SU-DHL-6 (cell line): ENCODE measurements at regions not wholly inside any gene's neighbourhood (a gene's known extent, or its start where the extent isn't known, plus 50 kb on each side); places are given as distances from the start of the nearest gene placed in this dataset.

Source experiments
- EZH2phosphoT487 ChIP-seq: fragments of 200-600 bp; sonication (generic), shearing (Covaris generic); conservative IDR thresholded peaks from 2 replicates; pipeline ENCODE4 v1.6.1; 2018; ENCODE audit warnings: mild to moderate bottlenecking, antibody characterized with exemption, low read length, moderate library complexity, mixed read lengths
- TF ChIP-seq, protein P1 (sequence below): fragments of 200-600 bp; sonication (generic); IDR thresholded peaks from one replicate; pipeline ENCODE4 v1.5.1; 2017; ENCODE audit warnings: antibody characterized with exemption, mild to moderate bottlenecking, low read length, moderate library complexity; ENCODE audit not compliant: insufficient read depth, poor library complexity, severe bottlenecking

DNA sequence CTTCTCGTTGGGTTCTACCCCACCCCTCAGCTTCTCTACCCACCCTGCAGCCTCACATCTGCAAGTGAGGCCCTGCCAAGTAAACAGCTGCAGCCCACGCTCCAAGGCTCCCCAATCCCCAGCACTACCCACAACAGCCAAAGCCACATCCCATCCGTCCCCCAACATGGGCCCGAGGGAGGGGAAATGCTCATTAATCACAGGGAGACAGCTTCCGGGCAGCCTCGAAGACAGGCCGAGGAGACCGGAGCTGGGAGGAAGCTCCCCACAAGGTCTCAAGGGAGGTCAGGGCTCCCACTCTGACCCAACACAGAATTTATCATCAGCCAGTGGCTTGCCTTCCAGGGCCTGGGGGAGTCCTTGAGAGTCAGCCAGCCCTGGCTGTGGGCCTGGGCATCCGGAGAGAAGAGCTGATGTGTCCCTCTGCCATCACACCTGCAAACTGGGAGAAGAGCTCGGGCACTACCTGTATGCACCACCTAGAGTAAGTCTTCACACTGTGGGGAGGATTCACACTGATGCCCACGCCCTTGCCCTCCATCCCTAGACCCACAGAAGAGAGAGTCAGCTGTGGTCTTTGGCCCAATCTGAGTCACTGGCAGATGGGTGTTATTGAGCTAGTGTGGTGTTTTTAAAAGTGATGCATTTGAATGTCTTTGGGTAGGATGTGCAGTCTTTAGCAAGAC, 115.5 kb upstream of the ZMIZ1 start:
- TF ChIP-seq, protein P1, sequence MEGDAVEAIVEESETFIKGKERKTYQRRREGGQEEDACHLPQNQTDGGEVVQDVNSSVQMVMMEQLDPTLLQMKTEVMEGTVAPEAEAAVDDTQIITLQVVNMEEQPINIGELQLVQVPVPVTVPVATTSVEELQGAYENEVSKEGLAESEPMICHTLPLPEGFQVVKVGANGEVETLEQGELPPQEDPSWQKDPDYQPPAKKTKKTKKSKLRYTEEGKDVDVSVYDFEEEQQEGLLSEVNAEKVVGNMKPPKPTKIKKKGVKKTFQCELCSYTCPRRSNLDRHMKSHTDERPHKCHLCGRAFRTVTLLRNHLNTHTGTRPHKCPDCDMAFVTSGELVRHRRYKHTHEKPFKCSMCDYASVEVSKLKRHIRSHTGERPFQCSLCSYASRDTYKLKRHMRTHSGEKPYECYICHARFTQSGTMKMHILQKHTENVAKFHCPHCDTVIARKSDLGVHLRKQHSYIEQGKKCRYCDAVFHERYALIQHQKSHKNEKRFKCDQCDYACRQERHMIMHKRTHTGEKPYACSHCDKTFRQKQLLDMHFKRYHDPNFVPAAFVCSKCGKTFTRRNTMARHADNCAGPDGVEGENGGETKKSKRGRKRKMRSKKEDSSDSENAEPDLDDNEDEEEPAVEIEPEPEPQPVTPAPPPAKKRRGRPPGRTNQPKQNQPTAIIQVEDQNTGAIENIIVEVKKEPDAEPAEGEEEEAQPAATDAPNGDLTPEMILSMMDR = no peak
- no peak for TF ChIP-seq EZH2phosphoT487
